MM.1S (cell line): ENCODE measurements at regions not wholly inside any gene's neighbourhood (a gene's known extent, or its start where the extent isn't known, plus 50 kb on each side); places are given as distances from the start of the nearest gene placed in this dataset.

Experiments
- CTCF ChIP-seq: fragments of 300-600 bp; sonication (generic); IDR thresholded peaks from 2 replicates; pipeline ENCODE4 v1.5.1; 2016; ENCODE audit warnings: antibody characterized with exemption, low read length, mixed read lengths
- EZH2 ChIP-seq: fragments of 300-600 bp; sonication (generic); optimal IDR thresholded peaks from 2 replicates; pipeline ENCODE3; 2017; ENCODE audit warnings: low read depth, mild to moderate bottlenecking, antibody characterized with exemption, low read length, mixed read lengths

GRCh38 chr15:93241696-93242585, 152.9 kb upstream of the RGMA start:
- no peak for TF ChIP-seq CTCF
- TF ChIP-seq EZH2 = no peak
